ENCODE measurements at regions not wholly inside any gene's neighbourhood (a gene's known extent, or its start where the extent isn't known, plus 50 kb on each side); places are given as distances from the start of the nearest gene placed in this dataset.
"Not testable (repeated sequence)": the region's sequence is repeated elsewhere in the genome, so short reads cannot be mapped to it uniquely, and the experiment has no call there.

GRCh38 chr12:14075797-14076393, 94.5 kb upstream of the GRIN2B start:
- TF ChIP-seq, protein P1, sequence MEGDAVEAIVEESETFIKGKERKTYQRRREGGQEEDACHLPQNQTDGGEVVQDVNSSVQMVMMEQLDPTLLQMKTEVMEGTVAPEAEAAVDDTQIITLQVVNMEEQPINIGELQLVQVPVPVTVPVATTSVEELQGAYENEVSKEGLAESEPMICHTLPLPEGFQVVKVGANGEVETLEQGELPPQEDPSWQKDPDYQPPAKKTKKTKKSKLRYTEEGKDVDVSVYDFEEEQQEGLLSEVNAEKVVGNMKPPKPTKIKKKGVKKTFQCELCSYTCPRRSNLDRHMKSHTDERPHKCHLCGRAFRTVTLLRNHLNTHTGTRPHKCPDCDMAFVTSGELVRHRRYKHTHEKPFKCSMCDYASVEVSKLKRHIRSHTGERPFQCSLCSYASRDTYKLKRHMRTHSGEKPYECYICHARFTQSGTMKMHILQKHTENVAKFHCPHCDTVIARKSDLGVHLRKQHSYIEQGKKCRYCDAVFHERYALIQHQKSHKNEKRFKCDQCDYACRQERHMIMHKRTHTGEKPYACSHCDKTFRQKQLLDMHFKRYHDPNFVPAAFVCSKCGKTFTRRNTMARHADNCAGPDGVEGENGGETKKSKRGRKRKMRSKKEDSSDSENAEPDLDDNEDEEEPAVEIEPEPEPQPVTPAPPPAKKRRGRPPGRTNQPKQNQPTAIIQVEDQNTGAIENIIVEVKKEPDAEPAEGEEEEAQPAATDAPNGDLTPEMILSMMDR (IDR thresholded peaks at IDR 0.05; ENCODE audit: insufficient read depth, low read depth, low read length), result no peak
- H3K27me3 ChIP-seq (ENCODE audit: control insufficient read depth, insufficient read depth, low read length), result no peaks in the 10 kb centered on the region
- no peaks in the 10 kb centered on the region for H3K36me3 ChIP-seq (ENCODE audit: control insufficient read depth, insufficient read depth, low read length)
- H3K4me3 ChIP-seq (ENCODE audit: low read depth, low read length), result no peak overlapping the region
- ChIA-PET CTCF (no interaction called here), POLR2A (no interaction called here)
- no peak for DNase-seq (ENCODE audit: low read depth)

- no peak overlapping the region for H3K4me3 ChIP-seq (ENCODE audit: low read depth, low read length)
- H3K27me3 ChIP-seq (ENCODE audit: control insufficient read depth, insufficient read depth, low read length), result no peaks in the 10 kb centered on the region
- H3K36me3 ChIP-seq (ENCODE audit: control insufficient read depth, insufficient read depth, low read length), result no peaks in the 10 kb centered on the region
- POLR2A ChIA-PET, result no interaction called here
- CTCF ChIA-PET, result no interaction called here
- DNase-seq (ENCODE audit: low read depth), result no peak
- TF ChIP-seq, protein P1 (IDR thresholded peaks at IDR 0.05; ENCODE audit: insufficient read depth, low read depth, low read length), result no peak
Observed at GRCh38 chr12:14076538-14076937, 95.1 kb upstream of the GRIN2B start.

DNA sequence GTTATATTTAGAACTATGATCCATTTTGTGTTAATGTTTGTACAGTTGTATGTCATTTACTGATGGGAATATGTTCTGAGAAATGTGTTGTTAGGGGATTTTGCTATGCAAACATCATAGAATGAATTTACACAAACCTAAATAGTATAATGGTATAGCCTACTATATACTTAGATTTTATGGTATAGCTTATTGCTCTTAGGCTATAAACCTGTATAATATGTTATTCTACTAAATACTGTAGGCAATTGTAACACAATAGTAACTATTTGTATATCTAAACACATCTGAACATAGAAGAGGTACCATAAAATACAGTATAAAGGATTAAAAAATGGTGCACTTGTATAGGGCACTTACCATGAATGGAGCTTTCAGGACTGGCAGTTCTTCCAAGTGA, 105.4 kb upstream of the GRIN2B start:
- no peaks in the 10 kb centered on the region for H3K36me3 ChIP-seq (ENCODE audit: control insufficient read depth, insufficient read depth, low read length)
- no peak overlapping the region for H3K4me3 ChIP-seq (ENCODE audit: low read depth, low read length)
- DNase-seq (ENCODE audit: low read depth), result no peak
- TF ChIP-seq, protein P1 (IDR thresholded peaks at IDR 0.05; ENCODE audit: insufficient read depth, low read depth, low read length), result no peak
- ChIA-PET CTCF (interaction anchor here (0.6 to 1.1 kb wide), 2 partner anchors 18 to 522 kb away, joined by 5 read pairs; no protein-coding TSS in a partner anchor), POLR2A (no interaction called here)
- H3K27me3 ChIP-seq (ENCODE audit: control insufficient read depth, insufficient read depth, low read length), result no peaks in the 10 kb centered on the region

DNA sequence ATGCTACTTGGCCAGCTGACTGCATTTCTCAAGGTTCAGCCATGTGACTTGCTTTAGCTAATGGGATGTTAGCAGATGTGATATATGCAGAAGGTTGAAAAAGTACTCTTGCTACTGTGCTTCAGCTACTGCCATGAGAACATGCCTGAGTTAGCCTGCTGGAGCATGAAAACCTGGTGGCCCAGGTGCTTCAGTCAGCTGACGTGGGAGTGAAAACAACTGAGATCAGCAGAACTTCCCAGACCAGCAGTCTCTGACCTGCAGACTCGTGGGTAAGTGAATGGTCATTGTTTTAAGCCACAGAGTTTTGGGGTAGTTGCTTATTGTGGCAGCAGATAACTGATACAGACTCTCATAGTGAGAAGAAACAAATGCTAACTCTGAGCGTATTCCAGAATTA, 118.6 kb upstream of the GRIN2B start:
- POLR2A ChIA-PET, result no interaction called here
- DNase-seq (ENCODE audit: low read depth), result no peak
- H3K27me3 ChIP-seq (ENCODE audit: control insufficient read depth, insufficient read depth, low read length), result no peaks in the 10 kb centered on the region
- TF ChIP-seq, protein P1 (IDR thresholded peaks at IDR 0.05; ENCODE audit: insufficient read depth, low read depth, low read length), result no peak
- H3K36me3 ChIP-seq (ENCODE audit: control insufficient read depth, insufficient read depth, low read length), result no peaks in the 10 kb centered on the region
- CTCF ChIA-PET, result no interaction called here
- H3K4me3 ChIP-seq (ENCODE audit: low read depth, low read length), result no peak overlapping the region

DNA sequence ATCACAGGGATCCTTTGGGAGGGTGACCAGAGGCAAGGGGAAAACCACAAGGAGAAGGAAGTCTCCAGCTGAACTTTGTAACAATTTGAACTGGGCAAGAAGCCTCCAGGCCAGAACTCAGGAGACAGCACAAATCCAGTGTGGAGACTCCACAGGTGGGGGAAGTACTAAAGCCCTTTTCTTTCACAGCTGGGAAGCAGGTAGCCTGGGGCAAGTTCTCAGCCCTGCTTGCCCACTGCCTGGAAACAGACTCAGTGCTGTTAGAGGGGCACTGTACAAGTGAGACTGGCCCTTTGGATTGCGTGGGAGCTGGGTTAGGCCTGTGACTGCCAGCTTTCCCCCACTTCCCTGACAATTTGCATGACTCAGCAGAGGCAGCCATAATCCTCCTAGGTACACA, 120.2 kb upstream of the GRIN2B start:
- CTCF ChIA-PET; POLR2A ChIA-PET; H3K36me3 ChIP-seq (ENCODE audit: control insufficient read depth, insufficient read depth, low read length); DNase-seq (ENCODE audit: low read depth); H3K4me3 ChIP-seq (ENCODE audit: low read depth, low read length); H3K27me3 ChIP-seq (ENCODE audit: control insufficient read depth, insufficient read depth, low read length): not testable (repeated sequence)

DNA sequence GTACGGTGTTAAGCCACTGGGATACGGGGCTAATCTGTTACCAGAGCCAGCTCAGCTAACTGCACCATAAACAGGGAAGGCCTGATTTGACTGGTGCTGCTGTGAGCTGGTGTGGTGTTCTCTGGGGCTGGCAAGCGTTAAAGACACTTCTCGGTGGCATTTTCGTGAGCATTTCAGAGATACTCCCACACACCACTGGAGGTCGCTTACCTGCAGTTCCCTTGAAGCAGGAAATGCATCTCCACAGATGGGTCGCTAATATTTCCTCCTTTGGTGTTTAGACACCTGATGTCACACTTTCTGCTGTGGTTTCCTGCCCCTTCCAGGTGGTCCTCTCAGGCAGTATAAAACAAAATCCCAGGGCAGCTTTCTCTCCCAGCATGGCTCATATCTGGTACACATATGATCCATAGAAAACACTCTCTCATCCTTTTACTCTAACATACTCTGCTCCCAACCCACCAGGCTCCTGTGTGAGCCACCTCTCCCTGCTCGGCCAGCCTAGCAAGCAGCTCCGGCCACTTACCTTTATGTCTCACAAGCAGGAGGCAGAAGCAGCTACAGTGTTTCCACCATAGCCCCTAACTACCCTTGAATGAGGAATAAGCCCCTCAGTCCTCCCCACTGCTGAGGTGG, 129.9 kb upstream of the GRIN2B start:
- H3K36me3 ChIP-seq (ENCODE audit: control insufficient read depth, insufficient read depth, low read length), result no peaks in the 10 kb centered on the region
- no peak overlapping the region for H3K4me3 ChIP-seq (ENCODE audit: low read depth, low read length)
- TF ChIP-seq, protein P1 (IDR thresholded peaks at IDR 0.05; ENCODE audit: insufficient read depth, low read depth, low read length), result no peak
- DNase-seq (ENCODE audit: low read depth), result no peak
- no peaks in the 10 kb centered on the region for H3K27me3 ChIP-seq (ENCODE audit: control insufficient read depth, insufficient read depth, low read length)
- POLR2A ChIA-PET, result no interaction called here
- CTCF ChIA-PET, result no interaction called here

Measured in BJ (cell line).